Dermis microvascular lymphatic vessel endothelial cell (primary cell): ENCODE measurements at regions not wholly inside any gene's neighbourhood (a gene's known extent, or its start where the extent isn't known, plus 50 kb on each side); places are given as distances from the start of the nearest gene placed in this dataset.
"Not testable (repeated sequence)": the region's sequence is repeated elsewhere in the genome, so short reads cannot be mapped to it uniquely, and the experiment has no call there.

Experiments
- DNase-seq, 2 donors: peaks; one replicate each; pipeline versions ENCODE4 v3.0.0 to v3.0.0-alpha.2; 2010; ENCODE audit warnings: low read depth in 2 of 2

DNA sequence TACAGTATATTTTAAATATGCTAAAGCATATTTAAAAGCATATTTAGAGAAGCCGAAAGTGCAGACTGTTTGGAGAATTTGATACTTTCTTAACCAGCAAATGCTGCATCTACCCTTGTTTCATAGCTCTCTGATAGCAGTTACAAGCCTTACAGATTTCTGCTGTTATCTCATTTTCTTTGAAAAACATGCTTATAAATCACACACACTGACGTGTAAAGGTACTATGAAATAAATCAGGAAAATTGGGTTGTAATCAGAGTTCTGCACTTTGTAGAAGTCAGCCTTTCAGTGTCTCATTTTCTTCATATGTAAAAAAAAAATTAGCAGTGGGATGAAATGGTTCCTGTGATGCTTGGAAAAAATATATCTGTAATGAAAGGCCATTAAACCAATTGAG lies 1432.4 kb upstream of the ATXN8OS start:
- DNase-seq, result no peak

GRCh38 chr13:68667863-68668262 lies 1437.7 kb upstream of the PCDH9 start:
- DNase-seq, result no peak

GRCh38 chr13:68666774-68667397 lies 1436.8 kb upstream of the PCDH9 start:
- DNase-seq, result no peak

DNA sequence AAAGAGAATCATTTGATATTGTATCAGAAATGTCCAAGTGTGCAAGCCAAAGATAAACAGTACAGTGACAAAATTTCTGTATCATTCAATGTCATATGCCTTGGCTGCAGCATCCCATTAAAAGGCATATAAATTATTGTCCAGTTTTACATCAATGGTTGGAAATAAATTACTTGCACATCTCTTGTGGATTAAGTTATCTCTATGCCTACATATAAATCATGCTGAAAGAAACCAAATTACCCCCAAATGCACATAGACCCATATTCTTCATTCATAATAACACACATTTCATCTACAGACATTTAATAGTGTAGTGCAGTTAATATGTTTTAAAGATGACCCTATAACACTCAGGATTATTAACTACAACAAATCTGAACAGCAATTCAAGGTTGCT lies 1415.7 kb upstream of the PCDH9 start:
- no peak for DNase-seq

- DNase-seq, result no peak
These were observed 1414.5 kb upstream of the PCDH9 start for GRCh38 chr13:68644611-68645010.

DNA sequence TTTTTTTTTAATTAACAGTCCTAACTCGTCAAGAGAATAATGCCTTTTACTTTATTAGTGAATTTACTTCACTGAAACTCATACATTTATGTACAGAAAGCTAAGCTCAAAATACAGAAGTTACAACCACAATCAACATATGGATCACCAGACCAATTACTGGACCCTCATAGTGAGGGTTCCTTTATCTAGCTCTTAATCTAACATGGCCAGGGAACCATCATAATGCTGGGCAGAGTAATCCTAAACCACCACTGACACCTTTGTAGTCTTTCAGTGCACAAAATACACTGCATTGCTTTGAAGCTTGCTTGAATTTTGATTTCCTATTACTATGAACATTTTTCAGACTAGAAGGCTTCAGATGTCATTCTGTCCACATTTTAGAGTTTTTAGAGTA lies 1406.6 kb upstream of the PCDH9 start:
- no peak for DNase-seq

GRCh38 chr13:68628994-68629393 lies 1398.9 kb upstream of the PCDH9 start:
- DNase-seq, result no peak

DNA sequence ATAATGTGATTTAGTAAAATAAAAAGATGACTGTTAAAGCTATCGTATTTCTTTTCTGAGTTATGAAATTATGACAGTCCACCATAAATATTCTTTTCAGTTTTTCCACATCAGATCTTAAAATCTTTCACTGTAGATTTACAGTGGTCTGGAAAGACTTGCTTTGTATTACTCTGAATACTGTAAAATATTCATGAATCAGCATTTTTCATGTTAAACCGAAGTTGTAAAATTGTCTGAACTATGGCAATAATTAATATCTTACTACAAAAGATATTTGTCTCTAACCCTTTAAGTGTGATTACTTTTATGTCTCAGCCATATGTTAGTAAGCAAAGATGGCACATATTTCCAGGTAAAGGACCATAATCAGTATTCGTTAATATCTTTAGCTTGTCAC lies 1397.2 kb upstream of the PCDH9 start:
- no peak for DNase-seq

DNA sequence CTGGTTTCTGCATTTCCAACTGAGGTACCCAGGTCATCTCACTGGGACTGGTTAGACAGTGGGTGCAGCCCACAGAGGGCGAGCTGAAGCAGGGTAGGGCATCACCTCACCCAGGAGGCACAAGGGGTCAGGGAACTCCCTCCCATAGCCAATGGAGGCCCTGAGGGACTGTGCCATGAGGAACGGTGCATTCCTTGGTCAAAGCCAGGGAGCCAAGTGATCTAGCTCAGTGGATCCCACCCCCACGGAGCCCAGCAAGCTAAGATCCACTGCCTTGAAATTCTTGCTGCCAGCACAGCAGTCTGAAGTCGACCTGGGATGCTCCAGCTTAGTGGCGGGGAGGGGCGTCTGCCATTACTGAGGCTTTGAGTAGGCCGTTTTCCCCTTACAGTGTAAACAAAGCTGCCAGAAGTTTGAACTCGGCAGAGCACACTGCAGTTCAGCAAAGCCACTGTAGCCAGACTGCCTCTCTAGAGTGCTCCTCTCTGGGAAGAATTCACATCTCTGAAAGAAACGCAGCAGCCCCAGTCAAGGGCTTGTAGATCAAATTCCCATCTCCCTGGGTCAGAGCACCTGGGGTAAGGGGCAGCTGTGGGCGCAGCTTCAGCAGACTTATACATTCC lies 1386.6 kb upstream of the PCDH9 start:
- DNase-seq, result no peak

GRCh38 chr13:68609661-68610060 lies 1379.5 kb upstream of the PCDH9 start:
- no peak for DNase-seq

GRCh38 chr13:68608147-68608546 lies 1378.0 kb upstream of the PCDH9 start:
- no peak for DNase-seq

DNA sequence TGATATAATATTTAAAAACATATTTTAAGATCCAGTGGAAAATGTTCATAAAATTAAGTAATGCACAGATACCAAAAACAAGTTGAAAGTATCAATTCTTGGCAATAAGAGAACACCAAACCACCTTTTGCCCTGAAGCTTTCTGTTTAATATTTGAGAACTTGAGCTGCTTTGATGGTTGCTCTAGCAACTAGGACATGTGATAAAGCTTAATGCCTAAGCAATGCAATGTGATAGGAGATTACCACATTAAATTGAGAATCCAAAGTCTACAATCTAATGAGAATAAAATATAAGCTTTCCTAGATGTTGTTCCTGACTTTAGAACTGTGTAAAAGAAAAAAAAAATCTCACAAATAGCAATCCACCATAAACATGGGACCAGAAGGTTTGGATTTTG lies 1367.5 kb upstream of the PCDH9 start:
- DNase-seq, result no peak

- DNase-seq, result no peak
These were observed 1358.5 kb upstream of the PCDH9 start for GRCh38 chr13:68588623-68589022.

DNA sequence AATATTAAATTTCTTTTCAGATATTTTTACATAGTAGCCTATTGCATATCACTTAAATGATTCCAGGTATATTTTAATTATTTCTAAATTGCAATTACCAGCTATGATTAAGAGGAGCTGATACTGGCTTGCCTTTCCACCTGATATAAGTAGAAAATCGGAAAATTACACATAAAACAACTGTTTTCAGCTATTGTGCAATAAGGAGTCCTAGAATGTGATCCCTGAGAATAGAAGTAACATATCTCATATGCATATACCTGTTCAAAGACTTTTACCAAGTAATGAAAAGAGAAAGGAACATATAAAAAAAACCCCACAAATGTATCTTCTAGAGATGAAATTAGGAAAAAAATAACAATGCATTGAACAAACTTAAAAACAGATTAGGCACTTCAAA lies 1354.6 kb upstream of the PCDH9 start:
- no peak for DNase-seq

GRCh38 chr13:68574053-68574452 lies 1343.9 kb upstream of the PCDH9 start:
- DNase-seq, result no peak

GRCh38 chr13:68551701-68552522 lies 1321.8 kb upstream of the PCDH9 start:
- no peak for DNase-seq

- DNase-seq, result no peak
These were observed 1320.2 kb upstream of the PCDH9 start for GRCh38 chr13:68550330-68550729.

GRCh38 chr13:68540244-68540643 lies 1310.1 kb upstream of the PCDH9 start:
- no peak for DNase-seq

- DNase-seq, result no peak
These were observed 1305.2 kb upstream of the PCDH9 start for GRCh38 chr13:68535329-68535728.

- DNase-seq, result not testable (repeated sequence)
These were observed 1297.0 kb upstream of the PCDH9 start for GRCh38 chr13:68527167-68527566.

DNA sequence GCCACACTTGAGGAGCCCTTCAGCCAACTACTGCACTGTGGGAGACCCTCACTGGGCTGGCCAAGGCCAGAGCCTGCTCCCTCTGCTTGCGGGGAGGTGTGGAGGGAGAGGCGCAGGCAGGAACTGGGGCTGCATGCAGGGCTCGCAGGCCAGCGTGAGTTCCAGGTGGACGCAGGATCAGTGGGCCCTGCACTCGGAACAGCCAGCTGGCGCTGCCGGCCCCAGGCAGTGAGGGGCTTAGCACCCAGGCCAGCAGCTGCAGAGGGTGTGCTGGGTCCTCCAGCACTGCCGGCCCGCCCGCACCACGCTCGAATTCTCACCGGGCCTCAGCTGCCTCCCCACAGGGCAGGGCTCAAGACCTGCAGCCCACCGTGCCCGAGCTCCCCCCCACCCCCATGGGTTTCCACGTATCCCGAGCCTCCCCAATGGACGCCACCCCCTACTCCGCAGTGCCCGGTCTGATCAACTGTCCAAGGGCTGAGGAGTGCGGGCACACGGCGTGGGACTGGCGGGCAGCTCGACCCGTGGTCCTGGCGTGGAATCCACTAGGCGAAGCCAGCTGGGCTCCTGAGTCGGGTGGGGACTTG lies 1293.8 kb upstream of the PCDH9 start:
- DNase-seq, result no peak

- no peak for DNase-seq
These were observed 1292.0 kb upstream of the PCDH9 start for GRCh38 chr13:68522184-68522583.
